GM13977 (cell line): ENCODE measurements at regions not wholly inside any gene's neighbourhood (a gene's known extent, or its start where the extent isn't known, plus 50 kb on each side); places are given as distances from the start of the nearest gene placed in this dataset.
"Not testable (repeated sequence)": the region's sequence is repeated elsewhere in the genome, so short reads cannot be mapped to it uniquely, and the experiment has no call there.

Experiments
- DNase-seq: peaks from one replicate; pipeline ENCODE4 v3.0.0; 2012; ENCODE audit warnings: low spot score
- CTCF ChIP-seq: IDR thresholded peaks from 2 replicates; pipeline ENCODE4 v1.5.1; 2012; ENCODE audit warnings: mild to moderate bottlenecking, control low read depth; ENCODE audit not compliant: insufficient read depth; ENCODE audit errors: extremely low read depth, missing control alignments
- in situ Hi-C: fragments of 300-500 bp; cut with MboI; formaldehyde crosslinking; loops from one replicate; pipeline ENCODE4 v1.12.0; 2022; ENCODE audit warnings: low sequenced_read_pairs, low pct_unique_long_range_greater_than_20kb, mixed read lengths, inconsistent platforms; ENCODE audit not compliant: unreplicated experiment

GRCh38 chr17:71437166-71437565, 683.7 kb upstream of the SOX9 start:
- DNase-seq, result no peak
- in situ Hi-C loops, result no loop called here
- no peak for TF ChIP-seq CTCF

GRCh38 chr17:71438631-71439146, 682.1 kb upstream of the SOX9 start:
- in situ Hi-C loops, result no loop called here
- TF ChIP-seq CTCF, result no peak
- no peak for DNase-seq

- TF ChIP-seq CTCF, result no peak
- in situ Hi-C loops, result no loop called here
- no peak for DNase-seq
Measured at GRCh38 chr17:71440513-71440912, 680.3 kb upstream of the SOX9 start.

GRCh38 chr17:71441098-71441497, 679.7 kb upstream of the SOX9 start:
- in situ Hi-C loops, result no loop called here
- DNase-seq, result no peak

GRCh38 chr17:71444078-71444477, 676.7 kb upstream of the SOX9 start:
- in situ Hi-C loops, result no loop called here
- DNase-seq, result no peak
- no peak for TF ChIP-seq CTCF

More at GRCh38 chr17:71441098-71441497, 679.7 kb upstream of the SOX9 start:
- TF ChIP-seq CTCF, result no peak

- no peak for TF ChIP-seq CTCF
- in situ Hi-C loops, result no loop called here
- DNase-seq, result no peak
Measured at GRCh38 chr17:71446645-71447437, 674.0 kb upstream of the SOX9 start.

- DNase-seq, result no peak
- TF ChIP-seq CTCF, result no peak
- in situ Hi-C loops, result no loop called here
Measured at GRCh38 chr17:71447644-71448043, 673.2 kb upstream of the SOX9 start.

GRCh38 chr17:71450657-71451056, 670.2 kb upstream of the SOX9 start:
- DNase-seq, result not testable (repeated sequence)
- in situ Hi-C loops, result loop anchor here (25.0 kb wide), 1 partner anchor 1087 kb away; no protein-coding TSS in a partner anchor
